ENCODE measurements at regions not wholly inside any gene's neighbourhood (a gene's known extent, or its start where the extent isn't known, plus 50 kb on each side); places are given as distances from the start of the nearest gene placed in this dataset.

DNA sequence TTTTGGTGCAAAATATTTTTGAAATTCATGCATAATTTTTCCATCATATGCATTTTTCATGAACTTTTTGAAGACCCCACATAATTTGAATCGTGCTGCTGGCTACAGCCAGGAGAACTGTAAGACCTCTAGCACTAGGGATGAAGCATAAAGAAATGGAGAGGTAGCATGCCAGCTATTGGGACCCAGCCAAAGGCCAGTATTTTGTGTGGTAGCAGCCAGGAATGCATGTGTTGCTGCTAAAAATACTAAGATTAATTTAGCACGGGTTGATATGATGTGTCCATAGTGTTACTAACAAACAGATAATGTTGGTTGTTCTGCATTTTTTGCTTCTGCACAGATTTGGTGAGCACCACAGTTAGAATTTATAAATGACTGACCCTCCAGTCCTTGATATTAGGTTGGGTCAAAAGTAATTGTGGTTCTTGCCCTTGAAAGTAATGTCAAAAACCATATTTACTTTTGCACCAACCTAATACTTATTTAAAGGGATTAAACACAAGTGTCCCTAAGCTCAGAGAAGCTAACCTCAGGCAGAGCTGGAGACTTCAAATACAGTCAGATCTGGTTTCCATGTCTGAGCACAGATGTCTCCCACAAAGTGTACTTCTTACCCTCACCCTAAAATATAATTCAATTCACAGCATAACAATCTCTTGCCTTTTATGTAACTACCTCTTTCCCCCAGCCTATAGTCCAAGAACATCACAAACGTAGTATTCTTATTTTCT is 54.1 kb upstream of the NPSR1 start:
- H3K36me3 ChIP-seq (ENCODE audit: insufficient read depth, insufficient read length, low read length): no peaks in the 10 kb centered on the region
- TF ChIP-seq YY1 (IDR thresholded peaks at IDR 0.05; ENCODE audit: insufficient read depth, insufficient read length) (no peak), SUZ12 (IDR thresholded peaks at IDR 0.05; ENCODE audit: extremely low read depth, insufficient read depth, insufficient read length) (no peak), ZNF274 (IDR thresholded peaks at IDR 0.05; ENCODE audit: low read depth, low read length) (no peak)
- no peaks in the 10 kb centered on the region for H3K4me1 ChIP-seq (ENCODE audit: insufficient read depth, insufficient read length)
- H3K9me3 ChIP-seq (ENCODE audit: insufficient read depth, low read length): no peaks in the 10 kb centered on the region; the same call in 1 of the 2 replicates
- DNase-seq (ENCODE audit: low read depth, low spot score): no peak
- H3K4me3 ChIP-seq (ENCODE audit: insufficient read length, low read depth): no peak overlapping the region
- no peak overlapping the region for H3K9ac ChIP-seq (ENCODE audit: insufficient read length, low read depth)
- no peaks in the 10 kb centered on the region for H3K27me3 ChIP-seq (ENCODE audit: insufficient read depth, insufficient read length)
